ENCODE measurements at regions not wholly inside any gene's neighbourhood (a gene's known extent, or its start where the extent isn't known, plus 50 kb on each side); places are given as distances from the start of the nearest gene placed in this dataset.

- Histone ChIP-seq H3K9me3 (ENCODE audit: insufficient read depth, low read depth, low read length) (no peaks in the 10 kb centered on the region; the same call in 1 of the 2 replicates), H3K4me2 (ENCODE audit: low read depth, low read length, poor library complexity, severe bottlenecking) (no peak overlapping the region), H3K36me3 (ENCODE audit: insufficient read depth, low read length) (no peaks in the 10 kb centered on the region), H3K27me3 (ENCODE audit: insufficient read depth, low read length, poor library complexity, severe bottlenecking) (no peaks in the 10 kb centered on the region), H3K4me1 (ENCODE audit: insufficient read depth, low read length, poor library complexity, severe bottlenecking) (no peaks in the 10 kb centered on the region), H3K9ac (ENCODE audit: low read depth, low read length, poor library complexity, severe bottlenecking) (no peak overlapping the region), H3K79me2 (ENCODE audit: insufficient read depth, low read length) (no peaks in the 10 kb centered on the region), H4K20me1 (ENCODE audit: insufficient read depth, low read length, poor library complexity, severe bottlenecking) (no peaks in the 10 kb centered on the region), H2AFZ (ENCODE audit: low read length) (no peak overlapping the region), H3K4me3 (ENCODE audit: low read length, poor library complexity, severe bottlenecking) (no peak overlapping the region), H3K9me2 (replicated peaks; ENCODE audit: low read depth, low read length) (no peaks in the 10 kb centered on the region), H3F3A (ENCODE audit: low read depth) (no peaks in the 10 kb centered on the region)
- TF ChIP-seq CTCF (conservative IDR thresholded peaks at IDR 0.05; ENCODE audit: low read length) (no peak), EZH2phosphoT487 (IDR thresholded peaks at IDR 0.05; ENCODE audit: borderline replicate concordance) (no peak)
Measured at GRCh38 chr10:37703833-37704382, 153.5 kb downstream of the ZNF248 start.

DNA sequence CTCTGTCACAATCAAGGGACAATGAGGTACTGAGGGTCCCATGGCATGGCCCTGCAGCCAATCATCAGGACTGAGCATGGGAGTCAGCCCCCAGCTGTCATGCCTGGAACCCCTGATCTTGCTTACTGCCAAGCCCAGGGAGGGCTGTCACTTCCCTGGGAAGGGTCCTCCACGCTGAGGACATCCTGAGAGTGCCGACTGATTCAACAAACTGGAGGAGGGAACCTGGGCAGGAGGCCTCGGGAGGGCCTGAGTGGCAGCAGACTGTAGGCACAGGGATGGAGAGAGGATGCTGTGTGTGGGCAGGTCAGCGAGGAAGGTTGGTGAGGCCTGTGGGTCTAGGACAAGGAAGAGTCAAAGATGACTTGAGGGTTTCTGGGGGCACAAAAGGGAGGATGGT, 154.3 kb downstream of the ZNF248 start:
- Histone ChIP-seq H2AFZ (ENCODE audit: low read length) (no peak overlapping the region), H3K4me2 (ENCODE audit: low read depth, low read length, poor library complexity, severe bottlenecking) (no peak overlapping the region), H4K20me1 (ENCODE audit: insufficient read depth, low read length, poor library complexity, severe bottlenecking) (no peaks in the 10 kb centered on the region), H3K4me1 (ENCODE audit: insufficient read depth, low read length, poor library complexity, severe bottlenecking) (no peaks in the 10 kb centered on the region), H3K9ac (ENCODE audit: low read depth, low read length, poor library complexity, severe bottlenecking) (no peak overlapping the region), H3K36me3 (ENCODE audit: insufficient read depth, low read length) (no peaks in the 10 kb centered on the region), H3F3A (ENCODE audit: low read depth) (no peaks in the 10 kb centered on the region), H3K79me2 (ENCODE audit: insufficient read depth, low read length) (no peaks in the 10 kb centered on the region), H3K27me3 (ENCODE audit: insufficient read depth, low read length, poor library complexity, severe bottlenecking) (no peaks in the 10 kb centered on the region), H3K9me2 (replicated peaks; ENCODE audit: low read depth, low read length) (no peaks in the 10 kb centered on the region), H3K9me3 (ENCODE audit: insufficient read depth, low read depth, low read length) (no peaks in the 10 kb centered on the region; the same call in 1 of the 2 replicates), H3K4me3 (ENCODE audit: low read length, poor library complexity, severe bottlenecking) (no peak overlapping the region)
- no peak for TF ChIP-seq EZH2phosphoT487 (IDR thresholded peaks at IDR 0.05; ENCODE audit: borderline replicate concordance)
- no peak for TF ChIP-seq CTCF (conservative IDR thresholded peaks at IDR 0.05; ENCODE audit: low read length)

DNA sequence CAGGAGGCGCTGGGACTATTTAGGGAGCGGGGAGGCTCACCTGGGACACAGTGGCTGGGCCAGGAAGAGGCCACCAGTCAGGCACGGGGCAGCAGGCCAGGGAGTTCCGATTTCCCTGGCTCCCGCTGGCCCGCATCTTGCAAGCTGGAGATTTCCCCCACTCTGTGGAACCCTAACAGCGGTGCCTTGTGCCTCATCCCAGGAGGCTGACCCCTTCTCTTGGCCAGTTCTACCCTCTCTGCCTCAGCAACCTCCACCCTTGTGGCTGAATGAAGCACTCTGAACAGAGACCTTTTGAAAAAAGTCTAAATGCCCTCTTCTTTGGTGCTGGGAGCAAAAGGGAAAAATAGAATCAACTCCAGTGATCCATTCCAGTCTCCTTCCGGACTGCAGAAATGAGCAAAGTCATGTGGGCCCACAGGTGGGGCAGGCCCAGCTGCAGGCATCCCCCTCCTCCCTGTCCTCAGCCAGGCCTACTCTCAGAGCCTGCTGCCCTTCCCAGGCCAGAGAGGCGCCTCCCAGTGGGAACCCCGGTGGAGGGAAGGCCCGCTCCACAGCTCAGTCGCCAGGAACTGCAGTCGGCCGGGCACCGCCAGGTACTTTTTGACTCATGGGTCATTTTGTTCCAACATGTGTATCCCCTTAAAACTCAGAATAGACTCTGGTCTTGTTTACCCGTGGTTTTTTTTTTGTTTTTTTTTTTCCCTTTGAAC, 155.5 kb downstream of the ZNF248 start:
- TF ChIP-seq CTCF (conservative IDR thresholded peaks at IDR 0.05; ENCODE audit: low read length) (no peak), EZH2phosphoT487 (IDR thresholded peaks at IDR 0.05; ENCODE audit: borderline replicate concordance) (no peak)
- Histone ChIP-seq H3K27me3 (ENCODE audit: insufficient read depth, low read length, poor library complexity, severe bottlenecking) (no peaks in the 10 kb centered on the region), H3K79me2 (ENCODE audit: insufficient read depth, low read length) (no peaks in the 10 kb centered on the region), H3K36me3 (ENCODE audit: insufficient read depth, low read length) (no peaks in the 10 kb centered on the region), H2AFZ (ENCODE audit: low read length) (no peak overlapping the region), H4K20me1 (ENCODE audit: insufficient read depth, low read length, poor library complexity, severe bottlenecking) (no peaks in the 10 kb centered on the region), H3F3A (ENCODE audit: low read depth) (no peaks in the 10 kb centered on the region), H3K4me1 (ENCODE audit: insufficient read depth, low read length, poor library complexity, severe bottlenecking) (no peaks in the 10 kb centered on the region), H3K4me2 (ENCODE audit: low read depth, low read length, poor library complexity, severe bottlenecking) (no peak overlapping the region), H3K9me3 (ENCODE audit: insufficient read depth, low read depth, low read length) (no peaks in the 10 kb centered on the region; the same call in 1 of the 2 replicates), H3K9me2 (replicated peaks; ENCODE audit: low read depth, low read length) (no peaks in the 10 kb centered on the region), H3K4me3 (ENCODE audit: low read length, poor library complexity, severe bottlenecking) (no peak overlapping the region), H3K9ac (ENCODE audit: low read depth, low read length, poor library complexity, severe bottlenecking) (no peak overlapping the region)

Measured in Loucy (cell line).